SW480 (cell line): ENCODE measurements at regions not wholly inside any gene's neighbourhood (a gene's known extent, or its start where the extent isn't known, plus 50 kb on each side); places are given as distances from the start of the nearest gene placed in this dataset.

Experiments
- DNase-seq: peaks from one replicate; pipeline ENCODE4 v3.0.0-alpha.2; 2016; ENCODE audit warnings: low spot score

- no peak for DNase-seq
These were observed 480.6 kb downstream of the IPMK start for GRCh38 chr10:57786850-57787750.

DNA sequence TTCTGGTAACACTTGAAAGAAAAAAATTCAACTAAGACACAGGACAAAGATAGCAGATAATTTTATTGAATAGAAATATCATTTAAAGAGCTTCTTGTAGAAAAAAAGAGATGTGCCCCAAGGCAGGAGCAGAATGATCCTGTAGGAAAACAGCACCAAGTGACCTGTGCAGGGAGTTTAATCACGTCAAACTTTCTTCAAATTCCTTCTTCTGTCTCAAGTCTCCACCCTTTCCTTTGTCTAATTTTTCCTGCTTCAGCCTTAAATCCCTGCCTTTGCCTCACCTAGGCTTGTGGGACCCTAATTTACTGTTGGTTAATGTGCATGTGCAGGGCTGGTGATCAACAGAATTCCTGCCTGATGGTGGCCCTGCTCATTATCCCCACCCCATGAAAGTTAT is 481.4 kb downstream of the IPMK start:
- DNase-seq: no peak

- no peak for DNase-seq
These were observed 482.1 kb downstream of the IPMK start for GRCh38 chr10:57785546-57785945.

GRCh38 chr10:57785068-57785467 is 482.6 kb downstream of the IPMK start:
- DNase-seq: no peak

- no peak for DNase-seq
These were observed 490.8 kb downstream of the IPMK start for GRCh38 chr10:57776688-57777432.

- no peak for DNase-seq
These were observed 492.4 kb downstream of the IPMK start for GRCh38 chr10:57775250-57775649.

DNA sequence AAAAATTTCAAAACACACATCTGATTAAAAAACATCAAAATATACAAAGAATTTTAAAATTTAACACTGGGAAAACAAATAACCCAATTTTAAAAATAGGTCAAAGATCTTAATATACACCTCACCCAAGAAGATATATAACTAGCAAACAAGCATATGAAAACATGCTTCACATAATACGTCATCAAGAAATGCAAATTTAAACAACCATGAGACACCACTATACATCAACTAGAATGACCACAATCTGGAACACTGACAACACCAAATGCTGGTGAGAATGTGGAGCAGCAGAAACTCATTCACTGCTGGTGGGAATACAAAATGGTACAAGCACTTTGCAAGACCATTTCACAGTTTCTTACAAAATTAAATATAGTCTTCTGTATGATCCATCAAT is 498.4 kb downstream of the IPMK start:
- DNase-seq: no peak

GRCh38 chr10:57759777-57760176 is 507.9 kb downstream of the IPMK start:
- DNase-seq: no peak

- DNase-seq: no peak
These were observed 512.9 kb downstream of the IPMK start for GRCh38 chr10:57754803-57755202.

DNA sequence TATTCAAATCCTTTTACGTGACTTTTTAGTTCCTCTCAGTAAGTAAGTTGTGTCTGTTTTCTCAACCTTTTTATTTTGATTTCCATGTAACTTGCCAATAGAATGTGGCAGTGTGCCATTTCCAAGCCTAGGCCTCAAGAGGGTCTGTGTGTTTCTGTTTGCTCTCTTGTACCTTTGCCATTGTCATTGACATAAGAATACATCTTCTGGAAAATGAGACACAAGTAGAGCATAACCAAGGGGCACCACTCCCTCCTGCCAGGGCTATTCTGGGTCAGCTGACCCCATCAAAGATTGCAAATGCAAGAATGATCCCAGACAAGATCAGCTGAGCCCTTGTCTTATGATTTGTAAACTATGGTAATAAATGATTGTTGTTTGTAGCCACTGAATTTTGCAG is 524.0 kb downstream of the IPMK start:
- DNase-seq: no peak

DNA sequence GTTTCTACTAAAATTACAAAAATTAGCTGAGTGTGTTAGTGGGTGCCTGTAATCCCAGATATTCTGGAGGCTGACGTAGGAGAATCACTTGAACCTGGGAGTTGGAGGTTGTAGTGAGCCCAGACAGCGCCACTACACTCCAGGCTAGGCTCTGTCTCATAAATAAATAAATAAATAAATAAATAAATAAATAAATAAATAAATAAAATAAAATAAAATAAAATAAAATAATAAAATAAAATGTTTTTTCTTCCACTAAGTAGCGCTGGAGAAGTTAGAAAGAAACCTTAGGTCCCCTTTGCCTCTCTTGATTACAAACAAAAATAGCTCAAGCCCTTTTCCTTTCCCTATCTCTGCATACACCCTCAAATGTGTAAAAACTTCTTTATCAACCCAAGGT is 525.9 kb downstream of the IPMK start:
- DNase-seq: no peak

DNA sequence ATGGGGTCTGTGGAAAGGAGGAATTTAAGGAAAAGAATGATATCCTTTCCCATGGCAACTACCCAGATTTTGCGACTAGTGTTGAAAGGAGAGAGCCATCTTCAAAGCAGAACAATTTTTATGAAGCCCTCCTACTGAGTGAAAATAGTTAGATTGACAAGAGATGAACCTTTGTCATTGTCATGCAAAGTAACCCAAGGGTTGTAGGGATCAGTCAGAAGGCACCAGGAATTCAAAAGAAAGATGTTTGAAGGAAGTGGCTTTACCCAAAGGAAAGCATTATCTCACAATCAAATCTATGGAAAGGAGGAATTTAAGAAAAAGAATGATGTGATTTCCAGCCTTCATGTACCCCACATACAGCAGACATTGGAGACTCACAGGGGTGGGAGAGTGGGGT is 544.4 kb downstream of the IPMK start:
- no peak for DNase-seq

- no peak for DNase-seq
These were observed 550.8 kb downstream of the IPMK start for GRCh38 chr10:57716884-57717283.

DNA sequence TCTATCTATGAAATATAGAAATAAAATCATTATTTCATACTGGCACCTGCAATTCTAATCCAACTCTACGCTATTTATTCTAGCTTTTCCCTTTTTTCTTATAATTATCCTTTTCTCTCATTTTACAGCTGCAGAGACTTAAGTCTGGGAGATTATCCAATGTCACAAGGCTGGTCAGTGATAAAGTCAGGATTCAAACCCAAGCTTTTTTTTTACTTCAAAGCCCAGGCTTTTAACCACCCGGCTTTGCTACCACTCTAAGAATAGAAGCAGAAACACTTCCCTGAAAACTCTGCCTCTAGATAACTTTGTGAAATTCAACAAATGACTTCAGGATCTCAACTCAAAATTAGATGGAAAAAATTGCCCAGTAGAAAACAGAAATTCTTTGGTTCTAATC is 552.5 kb downstream of the IPMK start:
- no peak for DNase-seq

GRCh38 chr10:57707300-57707658 is 560.4 kb downstream of the IPMK start:
- DNase-seq: no peak

GRCh38 chr10:57706576-57707299 is 561.0 kb downstream of the IPMK start:
- DNase-seq: no peak

DNA sequence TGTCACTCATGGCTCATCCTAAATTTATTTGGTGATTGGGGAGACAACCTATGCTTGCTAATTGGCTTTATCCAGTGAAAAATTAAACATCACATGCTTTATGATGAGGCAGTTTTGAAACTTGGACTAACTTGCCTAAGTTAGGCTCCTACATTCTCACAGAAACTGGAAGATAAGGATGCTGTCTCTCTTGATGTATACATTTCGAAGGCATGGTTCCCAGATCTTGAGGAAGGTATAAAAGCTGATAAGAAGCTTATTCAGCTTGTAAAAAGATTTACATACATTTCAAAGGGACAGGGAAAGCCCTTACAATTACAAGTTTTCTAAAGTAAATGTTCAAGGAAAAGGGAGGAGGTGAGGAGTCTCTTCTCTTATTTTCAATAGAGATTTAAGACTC is 561.7 kb downstream of the IPMK start:
- no peak for DNase-seq

DNA sequence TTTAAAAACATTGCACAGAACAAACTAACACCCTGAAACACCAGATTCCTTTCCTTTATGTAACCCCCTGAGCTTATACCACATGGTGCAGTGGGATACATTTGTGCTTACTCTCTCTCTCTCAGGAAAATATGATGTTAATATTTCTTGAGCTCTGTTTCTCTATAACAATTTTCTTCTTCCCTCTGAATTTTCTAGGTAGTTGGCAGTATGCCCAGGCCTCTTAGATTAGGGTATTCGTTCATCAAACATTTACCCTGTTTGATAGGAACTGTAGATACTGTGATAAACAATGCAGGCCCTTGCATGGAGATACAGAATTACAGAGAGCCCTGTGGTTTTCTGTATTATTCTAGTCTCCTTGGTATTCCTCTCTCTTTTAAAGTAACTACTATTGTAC is 567.8 kb downstream of the IPMK start:
- no peak for DNase-seq

DNA sequence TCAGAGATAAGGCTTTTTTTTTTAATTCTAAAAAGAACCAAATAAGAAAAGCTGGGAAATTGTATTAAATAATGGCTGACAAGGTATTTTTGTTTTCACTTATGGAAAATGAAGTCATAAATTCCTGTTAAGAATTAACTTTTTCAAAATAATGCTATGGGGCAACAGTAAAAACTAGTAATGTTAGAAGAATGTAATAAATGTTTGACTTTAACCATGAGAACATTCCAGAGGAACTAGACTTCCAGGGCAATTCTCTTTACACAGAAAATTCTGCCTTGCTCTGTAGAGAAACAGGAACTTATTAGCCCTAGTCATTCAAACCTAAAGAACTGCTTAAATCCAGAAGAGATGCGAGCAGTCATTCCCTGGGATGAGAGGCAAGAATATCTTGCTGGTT is 571.1 kb downstream of the IPMK start:
- DNase-seq: no peak

DNA sequence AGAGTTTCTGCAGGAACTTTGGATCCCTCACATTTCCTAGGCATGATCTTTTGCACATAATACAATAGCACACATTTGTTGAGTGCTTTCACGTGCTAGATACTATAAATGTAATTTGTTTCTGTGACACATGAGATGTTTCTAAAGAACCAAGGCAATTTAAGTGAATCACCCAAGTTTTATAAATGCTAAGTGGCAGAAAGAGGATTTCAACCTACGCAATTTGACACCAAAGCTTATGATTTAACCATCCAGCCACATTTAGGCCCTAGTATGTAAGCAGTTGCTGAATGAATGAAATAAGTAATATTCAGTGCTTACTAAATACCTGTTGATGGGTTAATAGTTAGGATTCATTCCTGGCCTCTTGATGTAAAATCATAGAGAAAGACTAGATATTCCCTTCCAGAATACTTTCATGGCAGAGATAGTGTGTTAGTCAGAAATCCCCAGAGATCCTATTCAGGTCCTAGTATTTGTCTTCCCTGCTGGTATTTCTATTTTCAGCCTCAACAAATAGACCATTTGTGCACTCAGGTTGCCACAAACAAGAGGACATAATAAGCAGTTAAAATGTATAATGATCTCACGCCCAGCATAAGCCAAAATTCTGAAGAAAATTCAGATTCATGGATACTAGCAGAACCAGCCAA is 572.6 kb downstream of the IPMK start:
- no peak for DNase-seq

GRCh38 chr10:57692255-57692980 is 575.3 kb downstream of the IPMK start:
- DNase-seq: no peak
